Kidney glomerular epithelial cell (primary cell): ENCODE measurements at regions not wholly inside any gene's neighbourhood (a gene's known extent, or its start where the extent isn't known, plus 50 kb on each side); places are given as distances from the start of the nearest gene placed in this dataset.
A peak's percentile ranks its signal among the peaks of the same experiment; 100 is the strongest.
"Not testable (repeated sequence)": the region's sequence is repeated elsewhere in the genome, so short reads cannot be mapped to it uniquely, and the experiment has no call there.

ENCODE experiments used
- DNase-seq: peaks from one replicate; lab custom pipeline; 2025; lab: John Stamatoyannopoulos, UW

- no peak for DNase-seq
Observed at GRCh38 chr11:110347660-110348059, 51.2 kb upstream of the RDX start.

DNA sequence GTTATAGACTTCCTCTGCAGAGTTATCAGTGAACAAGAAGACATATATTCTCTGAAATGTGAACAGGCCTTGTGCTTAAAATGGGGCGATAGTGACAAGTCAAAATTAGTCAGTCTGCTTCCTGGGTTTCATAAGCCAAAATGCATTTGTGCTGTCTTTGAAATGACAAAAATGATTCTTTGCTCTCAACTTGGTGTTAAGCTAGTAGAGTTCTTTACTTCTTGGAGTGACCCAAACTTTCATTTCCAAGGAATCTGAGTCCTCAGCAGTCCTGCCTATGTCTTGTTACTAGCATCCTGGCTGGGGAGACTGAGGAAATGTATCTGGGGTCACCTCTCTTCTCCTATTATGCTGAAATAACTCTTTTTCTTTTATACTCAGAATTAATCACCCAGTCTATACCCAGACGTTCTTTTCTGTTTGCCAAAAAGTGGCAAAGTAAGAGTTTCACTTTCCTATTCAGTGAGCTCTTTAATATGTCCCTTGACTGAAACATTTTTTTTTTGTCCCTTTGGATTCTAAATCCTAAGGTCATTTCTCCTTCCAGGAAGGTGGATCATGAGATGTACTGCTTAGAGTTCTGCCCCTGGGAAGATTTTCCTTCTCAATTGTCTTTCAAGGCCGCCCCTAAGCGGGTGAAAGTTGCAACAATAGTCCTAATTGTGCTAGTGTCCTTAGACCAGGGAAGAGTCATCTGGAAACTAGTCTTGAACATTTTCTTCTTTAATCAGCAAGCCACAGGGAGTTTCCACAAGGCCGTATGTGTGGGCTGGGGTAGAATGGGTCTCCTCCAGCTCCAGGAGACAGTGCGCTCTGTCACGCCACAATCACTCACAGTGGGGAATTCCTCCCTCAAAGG lies 53.0 kb upstream of the RDX start:
- DNase-seq = peak; percentile 47

DNA sequence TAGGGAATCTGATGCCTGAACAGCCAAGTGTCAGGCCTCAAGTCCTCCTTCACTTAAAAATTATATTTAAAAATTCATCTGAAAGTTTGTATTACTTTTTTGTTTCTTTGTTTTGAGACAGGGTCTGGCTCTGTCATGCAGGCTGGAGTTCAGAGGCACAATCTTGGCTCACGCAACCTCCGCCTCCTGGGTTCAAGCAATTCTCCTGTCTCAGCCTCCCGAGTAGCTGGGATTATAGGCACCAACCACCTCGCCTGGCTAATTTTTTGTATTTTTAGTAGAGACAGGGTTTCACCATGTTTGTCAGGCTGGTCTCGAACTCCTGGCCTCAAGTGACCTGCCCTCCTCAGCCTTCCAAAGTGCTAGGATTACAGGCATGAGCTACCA lies 53.6 kb upstream of the RDX start:
- DNase-seq = not testable (repeated sequence)

DNA sequence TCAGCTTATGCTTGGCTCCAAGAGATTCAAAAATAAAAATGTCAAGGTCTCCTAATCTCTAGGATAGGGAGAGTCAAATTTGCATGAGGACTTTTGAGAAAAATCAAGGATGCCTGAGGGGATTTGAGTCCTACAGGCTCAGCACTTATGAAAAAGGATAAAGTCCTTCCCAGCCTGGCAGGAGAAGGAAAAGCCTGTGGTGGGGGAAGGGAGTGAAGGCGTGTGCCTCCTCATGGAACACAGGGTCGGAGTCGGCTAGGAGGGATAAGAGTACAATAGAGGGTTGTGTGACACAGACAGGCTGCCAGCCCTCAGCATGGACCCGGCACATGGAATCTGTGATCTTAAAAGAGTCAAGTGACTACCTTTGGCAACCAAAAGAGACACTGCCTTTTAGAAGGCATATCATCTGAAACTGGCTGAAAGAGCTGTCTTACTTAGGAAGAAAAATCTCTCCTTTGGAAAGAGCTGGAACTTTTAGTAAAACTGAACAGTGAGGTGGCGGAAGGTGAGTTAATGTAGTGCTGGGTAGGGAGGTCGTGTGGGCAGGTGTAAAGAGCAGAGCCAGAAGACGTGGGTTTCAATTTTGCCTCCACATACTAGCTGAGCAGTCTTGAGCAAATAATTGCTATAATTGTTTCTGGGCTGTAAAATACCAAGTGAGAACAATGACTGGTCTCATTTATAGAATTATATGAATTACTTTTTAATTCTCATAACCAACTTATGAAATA lies 58.8 kb upstream of the RDX start:
- DNase-seq = no peak

GRCh38 chr11:110356762-110357671 lies 60.6 kb upstream of the RDX start:
- DNase-seq = no peak

DNA sequence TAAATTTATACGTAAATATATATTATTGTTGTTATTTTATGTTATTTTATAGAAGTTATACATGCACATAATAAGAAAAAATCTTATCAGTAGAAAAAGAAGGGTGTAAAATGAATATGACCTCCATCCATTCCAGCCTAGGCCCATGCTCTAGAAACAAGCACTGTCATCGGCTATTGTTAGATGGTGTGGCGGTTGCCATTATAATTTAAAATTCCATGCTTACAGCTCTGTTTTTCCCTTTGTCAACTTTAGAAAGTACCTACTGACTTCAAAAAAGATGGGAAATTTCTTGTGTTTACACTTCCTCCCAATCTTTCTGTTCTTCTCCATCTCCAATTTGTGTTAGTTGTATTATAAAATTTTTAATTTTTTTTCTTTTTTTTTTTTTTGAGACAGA lies 61.9 kb upstream of the RDX start:
- DNase-seq = no peak

- not testable (repeated sequence) for DNase-seq
Observed at GRCh38 chr11:110360781-110361408, 64.5 kb upstream of the RDX start.

- DNase-seq = peak; percentile 17
Observed at GRCh38 chr11:110362971-110363509, 66.6 kb upstream of the RDX start.

GRCh38 chr11:110366291-110366690 lies 63.5 kb upstream of the FDX1 start:
- DNase-seq = peak; percentile 34

- peak; percentile 15 for DNase-seq
Observed at GRCh38 chr11:110367571-110367970, 62.2 kb upstream of the FDX1 start.

GRCh38 chr11:110371084-110371483 lies 58.7 kb upstream of the FDX1 start:
- no peak for DNase-seq

- DNase-seq = peak; percentile 37
Observed at GRCh38 chr11:110373051-110373702, 56.6 kb upstream of the FDX1 start.

DNA sequence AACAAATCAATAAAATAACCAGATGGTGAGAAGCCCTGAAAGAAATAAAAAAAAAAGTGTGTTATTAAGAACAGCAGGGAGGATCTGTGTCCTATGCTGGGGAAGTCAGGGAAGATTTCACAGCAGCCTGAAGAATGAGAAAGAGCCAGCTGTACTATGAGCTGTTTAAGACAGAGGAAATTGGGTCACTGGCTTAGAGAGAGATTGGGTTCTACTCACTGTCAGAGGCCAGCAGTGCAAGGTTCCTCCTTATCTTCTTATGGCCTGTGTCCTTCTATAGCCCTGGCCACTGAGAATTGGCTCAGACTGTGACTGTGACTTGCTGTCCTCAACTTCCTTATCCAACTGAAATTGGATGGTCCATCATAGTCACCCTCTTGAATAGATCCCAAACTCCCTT lies 54.8 kb upstream of the FDX1 start:
- no peak for DNase-seq

- no peak for DNase-seq
Observed at GRCh38 chr11:110375351-110375750, 54.4 kb upstream of the FDX1 start.

DNA sequence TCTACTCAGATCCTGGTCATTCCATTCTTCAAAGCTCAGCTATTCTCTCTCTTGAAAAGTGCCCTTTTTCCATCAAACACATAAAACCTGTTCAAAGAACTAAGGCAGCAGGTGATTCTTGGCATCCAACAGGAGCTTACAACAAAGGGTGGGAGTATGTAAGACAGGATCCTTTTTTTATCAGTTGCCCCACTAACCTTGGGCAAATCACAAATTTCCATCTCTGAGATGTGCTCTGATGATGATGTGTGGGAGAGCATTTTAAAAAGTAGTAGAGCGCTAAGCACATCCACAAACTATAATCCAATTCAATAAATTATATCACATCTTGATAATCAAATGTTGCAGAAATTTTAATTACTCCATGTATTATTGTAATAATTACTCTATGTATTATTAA lies 53.7 kb upstream of the FDX1 start:
- DNase-seq = no peak

DNA sequence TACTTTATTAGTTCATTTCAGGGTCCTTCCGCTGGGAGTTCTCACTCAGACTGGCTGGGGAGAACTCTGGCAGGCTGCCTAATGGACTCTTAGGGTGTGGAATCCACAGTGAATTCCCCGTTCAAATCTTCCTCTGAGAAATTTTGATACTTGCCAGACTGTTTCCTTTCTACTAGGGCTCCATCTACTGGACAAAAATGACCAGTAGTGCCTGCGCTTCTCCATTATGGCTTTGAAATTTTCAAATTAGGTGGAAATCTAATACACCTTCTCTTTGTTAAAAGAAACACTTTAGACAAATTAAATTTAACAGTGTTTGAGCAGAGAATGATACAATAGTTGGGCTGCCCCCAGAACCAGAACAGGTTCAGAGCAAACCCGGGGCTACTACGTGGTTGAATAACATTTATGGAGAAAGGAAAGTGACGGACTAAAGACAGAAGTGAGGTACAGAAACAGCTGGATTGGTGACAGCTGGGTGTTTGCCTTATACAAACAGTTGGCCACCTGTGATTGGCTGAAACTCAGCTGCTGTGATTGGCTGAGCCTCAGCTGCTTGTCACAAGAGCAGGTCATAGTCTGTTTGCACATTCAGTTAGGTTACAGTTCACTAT lies 52.9 kb upstream of the FDX1 start:
- DNase-seq = peak; percentile 94

DNA sequence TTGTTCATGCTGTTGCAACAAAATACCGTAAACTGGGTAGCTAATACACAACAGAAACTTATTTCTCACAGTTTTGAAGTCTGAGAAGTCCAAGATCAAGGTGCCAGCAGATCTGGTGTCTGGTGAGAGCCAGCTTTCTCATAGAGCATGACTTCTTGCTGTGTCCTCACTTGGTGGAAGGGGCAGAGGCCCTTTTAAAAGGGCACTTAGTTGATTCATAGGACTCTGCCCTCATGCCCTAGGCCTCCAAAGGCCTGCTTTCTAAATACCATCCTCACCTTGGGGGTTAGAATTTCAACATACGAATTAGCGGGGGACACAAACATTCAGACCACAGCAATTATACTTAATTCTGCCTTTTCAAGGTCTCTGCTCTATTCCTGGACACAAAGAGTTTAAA lies 52.3 kb upstream of the FDX1 start:
- DNase-seq = no peak

DNA sequence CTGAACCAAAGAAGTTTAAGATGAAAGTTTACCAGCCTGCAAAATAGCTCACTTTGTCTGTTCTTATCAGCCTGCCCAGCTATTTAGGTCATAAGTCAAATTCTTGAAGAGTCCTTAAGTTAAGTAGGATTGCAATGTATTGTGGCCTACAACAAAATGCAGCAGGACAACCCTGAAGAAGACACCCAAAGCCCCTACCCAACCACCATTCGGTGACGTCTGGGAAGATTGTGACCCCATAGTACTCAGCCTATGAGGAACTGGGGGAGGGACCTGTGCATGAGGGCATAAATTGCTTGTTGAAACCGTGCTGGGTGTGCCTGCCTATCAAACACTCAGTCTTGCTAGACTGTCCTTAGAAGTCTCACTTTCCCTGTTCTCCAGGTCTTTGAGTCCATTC lies 50.5 kb upstream of the FDX1 start:
- DNase-seq = no peak

- DNase-seq = no peak
Observed at GRCh38 chr11:110379936-110380335, 49.8 kb upstream of the FDX1 start.
